Ishikawa (cell line): ENCODE measurements at regions not wholly inside any gene's neighbourhood (a gene's known extent, or its start where the extent isn't known, plus 50 kb on each side); places are given as distances from the start of the nearest gene placed in this dataset.

ENCODE experiments used
- EGR1 ChIP-seq: IDR thresholded peaks from 2 replicates; pipeline ENCODE4 v1.6.1; 2012
- EP300 ChIP-seq: IDR thresholded peaks from 2 replicates; pipeline ENCODE4 v1.6.1; 2012; ENCODE audit warnings: borderline replicate concordance
- FOXM1 ChIP-seq: IDR thresholded peaks from 2 replicates; pipeline ENCODE4 v1.6.1; 2012; ENCODE audit warnings: low read depth, borderline replicate concordance
- MAX ChIP-seq: IDR thresholded peaks from 2 replicates; pipeline ENCODE4 v1.6.1; 2012
- NFIC ChIP-seq: IDR thresholded peaks from 2 replicates; pipeline ENCODE4 v1.6.1; 2012
- TAF1 ChIP-seq: IDR thresholded peaks from 2 replicates; pipeline ENCODE4 v1.6.1; 2012; ENCODE audit warnings: low read depth, mild to moderate bottlenecking
- TCF12 ChIP-seq: IDR thresholded peaks from 2 replicates; pipeline ENCODE4 v1.6.1; 2012; ENCODE audit warnings: low read depth
- TEAD4 ChIP-seq: IDR thresholded peaks from 2 replicates; pipeline ENCODE4 v1.6.1; 2012
- TF ChIP-seq, protein P1 (sequence below): IDR thresholded peaks from 2 replicates; pipeline ENCODE4 v1.6.1; 2012; ENCODE audit warnings: low read depth, mild to moderate bottlenecking

GRCh38 chr10:125466685-125467084 is 216.3 kb downstream of the TEX36 start:
- TF ChIP-seq TAF1, result no peak
- TF ChIP-seq, protein P1, sequence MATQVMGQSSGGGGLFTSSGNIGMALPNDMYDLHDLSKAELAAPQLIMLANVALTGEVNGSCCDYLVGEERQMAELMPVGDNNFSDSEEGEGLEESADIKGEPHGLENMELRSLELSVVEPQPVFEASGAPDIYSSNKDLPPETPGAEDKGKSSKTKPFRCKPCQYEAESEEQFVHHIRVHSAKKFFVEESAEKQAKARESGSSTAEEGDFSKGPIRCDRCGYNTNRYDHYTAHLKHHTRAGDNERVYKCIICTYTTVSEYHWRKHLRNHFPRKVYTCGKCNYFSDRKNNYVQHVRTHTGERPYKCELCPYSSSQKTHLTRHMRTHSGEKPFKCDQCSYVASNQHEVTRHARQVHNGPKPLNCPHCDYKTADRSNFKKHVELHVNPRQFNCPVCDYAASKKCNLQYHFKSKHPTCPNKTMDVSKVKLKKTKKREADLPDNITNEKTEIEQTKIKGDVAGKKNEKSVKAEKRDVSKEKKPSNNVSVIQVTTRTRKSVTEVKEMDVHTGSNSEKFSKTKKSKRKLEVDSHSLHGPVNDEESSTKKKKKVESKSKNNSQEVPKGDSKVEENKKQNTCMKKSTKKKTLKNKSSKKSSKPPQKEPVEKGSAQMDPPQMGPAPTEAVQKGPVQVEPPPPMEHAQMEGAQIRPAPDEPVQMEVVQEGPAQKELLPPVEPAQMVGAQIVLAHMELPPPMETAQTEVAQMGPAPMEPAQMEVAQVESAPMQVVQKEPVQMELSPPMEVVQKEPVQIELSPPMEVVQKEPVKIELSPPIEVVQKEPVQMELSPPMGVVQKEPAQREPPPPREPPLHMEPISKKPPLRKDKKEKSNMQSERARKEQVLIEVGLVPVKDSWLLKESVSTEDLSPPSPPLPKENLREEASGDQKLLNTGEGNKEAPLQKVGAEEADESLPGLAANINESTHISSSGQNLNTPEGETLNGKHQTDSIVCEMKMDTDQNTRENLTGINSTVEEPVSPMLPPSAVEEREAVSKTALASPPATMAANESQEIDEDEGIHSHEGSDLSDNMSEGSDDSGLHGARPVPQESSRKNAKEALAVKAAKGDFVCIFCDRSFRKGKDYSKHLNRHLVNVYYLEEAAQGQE, result no peak
- TF ChIP-seq MAX, result no peak
- no peak for TF ChIP-seq TCF12
- TF ChIP-seq TEAD4, result no peak
- no peak for TF ChIP-seq NFIC
- no peak for TF ChIP-seq FOXM1
- no peak for TF ChIP-seq EP300
- no peak for TF ChIP-seq EGR1
